HG02885 (cell line): ENCODE measurements at regions not wholly inside any gene's neighbourhood (a gene's known extent, or its start where the extent isn't known, plus 50 kb on each side); places are given as distances from the start of the nearest gene placed in this dataset.
"Not testable (repeated sequence)": the region's sequence is repeated elsewhere in the genome, so short reads cannot be mapped to it uniquely, and the experiment has no call there.

Experiments used
- ATAC-seq: cut with Tn5 transposase; IDR thresholded peaks from one replicate; pipeline ENCODE4 v1.9.1; 2021; ENCODE audit warnings: mild to moderate bottlenecking; ENCODE audit not compliant: unreplicated experiment, poor library complexity

DNA sequence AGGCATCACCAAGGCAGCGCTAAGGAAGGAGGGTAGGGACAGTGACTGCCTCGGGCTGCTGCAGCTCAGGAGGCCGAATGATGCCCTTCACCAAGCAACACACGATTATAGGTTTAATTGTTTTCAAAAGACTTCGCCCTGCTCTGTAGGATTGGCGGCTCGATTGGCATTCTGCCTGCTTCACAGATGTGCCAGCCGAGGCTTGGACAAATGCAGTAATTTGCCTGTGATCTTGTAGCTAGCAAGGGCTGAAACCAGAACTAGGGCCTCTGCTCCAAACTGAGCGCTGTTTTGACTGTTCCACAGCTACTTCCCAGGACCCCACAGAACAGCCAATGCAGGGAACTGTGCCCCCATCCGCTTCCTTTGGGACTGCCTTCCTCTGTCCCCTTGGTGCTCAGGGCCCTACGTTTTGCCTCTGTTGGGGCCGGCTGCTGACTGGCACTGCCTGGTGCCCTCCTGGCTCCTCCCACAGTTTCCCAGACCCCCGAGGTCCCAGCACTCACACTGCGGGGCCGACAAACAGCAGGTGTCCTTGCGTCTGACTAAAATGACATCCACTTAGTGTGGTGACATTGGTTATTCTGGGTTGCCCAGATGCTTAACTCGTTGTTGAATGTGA is 62.6 kb upstream of the EN2 start:
- ATAC-seq: no peak

GRCh38 chr7:155396661-155397060 is 61.3 kb upstream of the EN2 start:
- no peak for ATAC-seq

DNA sequence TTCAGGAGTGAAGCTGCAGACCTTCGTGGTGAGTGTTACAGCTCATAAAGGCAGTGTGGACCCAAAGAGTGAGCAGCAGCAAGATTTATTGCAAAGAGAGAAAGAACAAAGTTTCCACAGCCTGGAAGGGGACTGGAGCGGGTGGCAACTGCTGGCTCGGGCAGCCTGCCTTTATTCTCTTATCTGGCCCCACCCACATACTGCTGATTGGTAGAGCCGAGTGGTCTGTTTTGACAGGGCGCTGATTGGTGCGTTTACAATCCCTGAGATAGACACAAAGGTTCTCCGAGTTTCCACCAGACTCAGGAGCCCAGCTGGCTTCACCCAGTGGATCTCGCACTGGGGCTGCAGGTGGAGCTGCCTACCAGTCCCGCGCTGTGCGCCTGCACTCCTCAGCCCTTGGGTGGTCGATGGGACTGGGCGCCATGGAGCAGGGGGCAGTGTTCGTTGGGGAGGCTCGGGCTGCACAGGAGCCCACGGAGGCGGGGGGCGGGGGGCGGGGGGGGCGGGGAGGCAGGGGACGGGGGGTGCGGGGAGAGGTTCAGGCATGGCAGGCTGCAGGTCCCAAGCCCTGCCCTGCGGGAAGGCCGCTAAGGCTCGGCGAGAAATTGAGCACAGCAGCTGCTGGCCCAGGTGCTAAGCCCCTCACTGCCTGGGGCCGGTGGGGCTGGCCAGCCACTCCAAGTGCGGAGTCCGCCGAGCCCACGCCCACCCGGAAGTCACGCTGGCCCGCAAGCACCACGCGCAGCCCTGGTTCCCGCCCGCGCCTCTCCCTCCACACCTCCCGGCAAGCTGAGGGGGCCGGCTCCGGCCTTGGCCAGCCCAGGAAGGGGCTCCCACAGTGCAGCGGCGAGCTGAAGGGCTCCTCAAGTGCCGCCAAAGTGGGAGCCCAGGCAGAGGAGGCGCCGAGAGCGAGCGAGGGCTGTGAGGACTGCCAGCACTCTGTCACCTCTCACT is 59.9 kb upstream of the EN2 start:
- ATAC-seq: not testable (repeated sequence)

DNA sequence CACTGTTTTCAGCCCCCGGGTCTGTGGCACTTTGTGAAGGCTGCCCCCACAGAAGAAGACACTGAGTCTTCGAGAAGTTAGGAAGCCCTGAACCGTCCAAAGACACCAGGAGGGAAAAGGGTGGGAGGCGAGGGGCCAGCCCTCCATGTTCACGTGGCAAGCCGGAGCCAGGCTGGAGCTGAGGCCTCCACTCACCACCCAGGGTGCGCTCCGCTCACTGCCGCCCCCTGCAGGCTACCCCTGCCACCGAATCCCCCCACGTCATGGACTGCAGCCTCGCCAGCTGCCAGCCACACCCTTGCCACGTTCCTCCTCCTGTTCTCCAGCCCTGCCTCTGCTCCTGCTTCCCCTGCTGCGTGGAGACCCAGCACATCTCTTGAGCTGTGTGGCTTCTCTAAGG is 59.0 kb upstream of the EN2 start:
- no peak for ATAC-seq

DNA sequence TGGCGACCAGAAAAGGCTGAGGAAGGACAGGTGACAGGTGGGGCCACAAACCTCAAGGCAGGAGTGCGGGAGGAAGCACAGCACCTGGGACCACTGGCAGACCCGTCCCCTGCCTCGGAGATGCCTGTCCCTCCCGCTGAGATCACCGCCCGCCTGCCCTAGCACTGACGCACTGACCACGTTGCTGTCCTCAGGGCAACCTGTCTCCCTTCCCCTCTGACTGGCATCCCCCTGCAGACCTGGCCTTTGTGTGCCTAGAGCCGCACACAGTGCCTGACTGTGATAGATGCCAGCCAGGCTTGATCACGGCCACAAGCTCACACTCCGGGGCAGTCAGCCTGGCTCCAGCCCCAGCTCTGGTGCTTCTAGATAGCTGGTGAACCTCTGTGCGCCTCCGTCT is 58.4 kb upstream of the EN2 start:
- no peak for ATAC-seq

DNA sequence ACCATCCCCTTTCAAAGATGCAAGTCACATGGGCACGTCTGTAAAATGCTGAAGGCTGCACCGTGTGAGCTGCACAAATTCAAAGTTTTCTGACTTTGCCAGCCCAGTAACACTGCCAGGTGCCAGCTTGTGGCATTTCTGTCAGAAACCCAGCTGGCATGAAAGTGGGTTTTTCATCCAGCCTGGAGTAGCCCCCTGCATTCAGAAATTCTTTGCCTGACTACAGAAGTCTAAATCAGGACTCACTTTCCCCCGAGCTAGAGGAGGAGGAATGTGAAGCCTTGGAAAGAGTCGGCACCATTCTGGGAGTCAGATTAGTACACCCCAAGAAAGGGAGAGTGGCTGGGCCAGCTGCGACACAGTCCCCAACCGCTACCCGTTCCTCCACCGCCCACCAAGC is 56.7 kb upstream of the EN2 start:
- ATAC-seq: no peak

DNA sequence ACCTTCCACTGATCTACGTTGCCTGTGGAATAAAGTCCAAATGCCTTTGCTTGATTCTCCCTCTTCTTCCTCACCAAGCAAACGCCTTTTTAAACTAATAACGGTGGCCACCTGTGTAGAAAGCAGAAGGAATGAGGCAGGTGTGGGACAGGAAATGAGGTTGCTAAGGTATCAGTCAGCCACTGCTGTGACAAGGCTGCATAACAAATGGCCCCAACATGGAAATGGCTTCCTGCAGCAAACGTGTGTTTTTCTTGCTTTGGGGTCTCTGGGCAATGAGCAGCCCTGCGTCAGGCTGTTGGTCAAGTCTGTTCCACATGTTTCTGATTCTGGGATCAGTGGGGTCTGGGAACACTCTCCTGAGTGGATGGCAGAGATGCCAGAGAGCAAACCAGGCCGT is 56.0 kb upstream of the EN2 start:
- ATAC-seq: no peak

GRCh38 chr7:155402941-155403340 is 55.0 kb upstream of the EN2 start:
- ATAC-seq: no peak

DNA sequence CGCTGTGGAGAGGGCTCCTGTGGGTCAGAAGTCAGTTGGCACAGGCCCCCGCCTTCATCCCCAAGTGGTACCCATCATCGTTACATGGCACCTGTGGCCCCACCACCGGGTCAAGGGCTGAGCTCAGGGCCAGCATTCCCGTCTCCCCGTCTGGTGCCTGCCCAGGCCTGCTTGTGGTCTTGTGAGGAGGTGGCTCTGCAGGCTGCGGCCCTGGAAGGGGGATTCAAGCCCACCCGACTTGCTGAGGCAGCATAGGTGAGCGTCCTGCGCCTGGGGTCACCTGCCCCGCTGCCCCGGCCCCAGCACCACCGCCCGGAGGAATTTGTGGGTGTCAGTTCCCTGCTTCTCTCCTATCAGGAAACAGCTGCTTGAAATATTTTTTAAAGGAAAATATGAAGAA is 53.0 kb upstream of the EN2 start:
- ATAC-seq: no peak

- ATAC-seq: no peak
These were observed 52.3 kb upstream of the EN2 start for GRCh38 chr7:155405399-155406318.

DNA sequence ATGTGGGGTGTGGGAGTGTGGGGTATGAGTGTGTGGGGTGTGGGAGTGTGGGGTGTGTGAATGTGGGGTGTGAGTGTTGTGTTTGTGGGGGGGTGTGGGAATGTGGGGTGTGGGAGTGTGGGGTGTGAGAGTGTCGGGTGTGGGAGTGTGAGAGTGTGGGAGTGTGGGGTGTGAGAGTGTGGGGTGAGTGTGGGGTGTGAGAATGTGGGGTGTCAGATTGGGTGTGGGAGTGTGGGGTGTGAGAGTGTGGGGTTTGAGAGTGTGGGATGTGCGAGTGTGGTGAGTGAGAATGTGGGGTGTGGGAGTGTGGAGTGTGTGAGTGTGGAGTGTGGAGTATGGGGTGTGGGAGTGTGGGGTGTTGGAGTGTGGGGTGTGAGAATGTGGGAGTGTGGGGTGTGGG is 50.1 kb upstream of the EN2 start:
- ATAC-seq: no peak
